Uterus (tissue), 3 donors: ENCODE measurements at regions not wholly inside any gene's neighbourhood (a gene's known extent, or its start where the extent isn't known, plus 50 kb on each side); places are given as distances from the start of the nearest gene placed in this dataset.
A peak's percentile ranks its signal among the peaks of the same experiment; 100 is the strongest.

Experiments used
- DNase-seq, 2 donors: peaks; one replicate each; pipeline ENCODE4 v3.0.0-alpha.2; 2019 to 2020
- H3K27ac ChIP-seq, 2 donors: fragments of 200-600 bp; sonication (generic); 1 replicate in 1 of 2; 2 replicates in 1 of 2; pipeline ENCODE4 v1.5.1; 2016 to 2018
- H3K27me3 ChIP-seq, 2 donors: fragments of 200-600 bp; sonication (generic); one replicate each; pipeline ENCODE4 v1.5.1; 2018 to 2019; ENCODE audit warnings: control low read depth in 1 of 2
- H3K36me3 ChIP-seq, 2 donors: fragments of 200-600 bp; sonication (generic); one replicate each; pipeline ENCODE4 v1.5.1; 2019; ENCODE audit warnings: control low read depth in 1 of 2
- H3K4me1 ChIP-seq, 2 donors: fragments of 200-600 bp; sonication (generic); one replicate each; pipeline ENCODE4 v1.5.1; 2018 to 2019; ENCODE audit warnings: control low read depth in 1 of 2
- H3K4me3 ChIP-seq, 2 donors: fragments of 200-600 bp; sonication (generic); 1 replicate in 1 of 2; 2 replicates in 1 of 2; pipeline ENCODE4 v1.5.1; 2018 to 2019; ENCODE audit warnings: mild to moderate bottlenecking in 1 of 2
- H3K9me3 ChIP-seq, 2 donors: fragments of 200-600 bp; sonication (generic); one replicate each; pipeline ENCODE4 v1.5.1; 2019; ENCODE audit warnings: control low read depth in 1 of 2
- CTCF ChIP-seq, 4 experiments: fragments of 200-600 bp in 2 of 4; fragments of 450-650 bp in 2 of 4; sonication (generic) in 2 of 4; IDR thresholded peaks; one replicate each; pipeline ENCODE4 v1.5.1; 2016 to 2019; ENCODE audit warnings: antibody characterized with exemption in 4 of 4, mild to moderate bottlenecking in 2 of 4, moderate library complexity in 1 of 4
- POLR2A ChIP-seq, 2 donors: fragments of 450-650 bp; IDR thresholded peaks; one replicate each; pipeline ENCODE4 v1.6.1; 2016; ENCODE audit warnings: antibody characterized with exemption in 2 of 2, mild to moderate bottlenecking in 1 of 2, moderate library complexity in 1 of 2
- intact Hi-C: fragments of 100-400 bp; cut with DNase I; formaldehyde crosslinking; loops from one replicate; pipeline ENCODE4 v1.15.1; 2023; ENCODE audit warnings: low total_unique reads
- donor health status: DM: yes; HTN: yes; CAD: no.

GRCh38 chr16:88276591-88276990 lies 106.2 kb upstream of the ZNF469 start:
- H3K4me1 ChIP-seq, result no peaks in the 10 kb centered on the region
- no peaks in the 10 kb centered on the region for H3K36me3 ChIP-seq
- TF ChIP-seq CTCF (IDR thresholded peaks at IDR 0.05) (no peak), POLR2A (IDR thresholded peaks at IDR 0.05) (no peak)
- intact Hi-C loops, result no loop called here
- no peak overlapping the region for H3K27ac ChIP-seq
- no peaks in the 10 kb centered on the region for H3K27me3 ChIP-seq
- DNase-seq, result no peak
- no peak overlapping the region for H3K4me3 ChIP-seq
- H3K9me3 ChIP-seq, result no peaks in the 10 kb centered on the region

- no peak for DNase-seq
- H3K27me3 ChIP-seq, result no peaks in the 10 kb centered on the region
- no peak overlapping the region for H3K4me3 ChIP-seq
- H3K36me3 ChIP-seq, result no peaks in the 10 kb centered on the region
- TF ChIP-seq CTCF (IDR thresholded peaks at IDR 0.05), result no peak
- no peak for TF ChIP-seq POLR2A (IDR thresholded peaks at IDR 0.05)
- no peaks in the 10 kb centered on the region for H3K9me3 ChIP-seq
- intact Hi-C loops, result no loop called here
- no peak overlapping the region for H3K27ac ChIP-seq
- peaks cover 0 to 8% of the 10 kb centered on the region in 2 donors for H3K4me1 ChIP-seq
These were observed 102.8 kb upstream of the ZNF469 start for GRCh38 chr16:88279998-88280397.

GRCh38 chr16:88281858-88282563 lies 100.7 kb upstream of the ZNF469 start:
- DNase-seq, result no peak
- TF ChIP-seq CTCF (IDR thresholded peaks at IDR 0.05), result no peak
- TF ChIP-seq POLR2A (IDR thresholded peaks at IDR 0.05), result no peak
- intact Hi-C loops, result no loop called here
- Histone ChIP-seq H3K36me3 (no peaks in the 10 kb centered on the region), H3K27me3 (no peaks in the 10 kb centered on the region), H3K27ac (peak overlapping the region in 1 of 2 donors; percentile 45), H3K4me1 (peaks cover 0 to 8% of the 10 kb centered on the region in 2 donors), H3K4me3 (no peak overlapping the region), H3K9me3 (peaks cover 0 to 3% of the 10 kb centered on the region in 2 donors)

GRCh38 chr16:88282564-88283395 lies 100.0 kb upstream of the ZNF469 start:
- DNase-seq, result no peak
- TF ChIP-seq POLR2A (IDR thresholded peaks at IDR 0.05), result no peak
- no peak for TF ChIP-seq CTCF (IDR thresholded peaks at IDR 0.05)
- H3K27me3 ChIP-seq, result no peaks in the 10 kb centered on the region

GRCh38 chr16:88283596-88283995 lies 99.2 kb upstream of the ZNF469 start:
- intact Hi-C loops, result no loop called here
- Histone ChIP-seq H3K27me3 (no peaks in the 10 kb centered on the region), H3K9me3 (peaks cover 0 to 7% of the 10 kb centered on the region in 2 donors), H3K36me3 (no peaks in the 10 kb centered on the region), H3K4me1 (peaks cover 0 to 8% of the 10 kb centered on the region in 2 donors), H3K4me3 (no peak overlapping the region), H3K27ac (no peak overlapping the region)
- no peak for DNase-seq
- TF ChIP-seq CTCF (IDR thresholded peaks at IDR 0.05), result no peak
- TF ChIP-seq POLR2A (IDR thresholded peaks at IDR 0.05), result no peak

More at GRCh38 chr16:88282564-88283395, 100.0 kb upstream of the ZNF469 start:
- peaks cover 0 to 7% of the 10 kb centered on the region in 2 donors for H3K9me3 ChIP-seq
- peak overlapping the region in 1 of 2 donors; percentile 45 for H3K27ac ChIP-seq
- no peak overlapping the region for H3K4me3 ChIP-seq
- intact Hi-C loops, result no loop called here
- peaks cover 0 to 8% of the 10 kb centered on the region in 2 donors for H3K4me1 ChIP-seq
- no peaks in the 10 kb centered on the region for H3K36me3 ChIP-seq
